ENCODE measurements at regions not wholly inside any gene's neighbourhood (a gene's known extent, or its start where the extent isn't known, plus 50 kb on each side); places are given as distances from the start of the nearest gene placed in this dataset.

DNA sequence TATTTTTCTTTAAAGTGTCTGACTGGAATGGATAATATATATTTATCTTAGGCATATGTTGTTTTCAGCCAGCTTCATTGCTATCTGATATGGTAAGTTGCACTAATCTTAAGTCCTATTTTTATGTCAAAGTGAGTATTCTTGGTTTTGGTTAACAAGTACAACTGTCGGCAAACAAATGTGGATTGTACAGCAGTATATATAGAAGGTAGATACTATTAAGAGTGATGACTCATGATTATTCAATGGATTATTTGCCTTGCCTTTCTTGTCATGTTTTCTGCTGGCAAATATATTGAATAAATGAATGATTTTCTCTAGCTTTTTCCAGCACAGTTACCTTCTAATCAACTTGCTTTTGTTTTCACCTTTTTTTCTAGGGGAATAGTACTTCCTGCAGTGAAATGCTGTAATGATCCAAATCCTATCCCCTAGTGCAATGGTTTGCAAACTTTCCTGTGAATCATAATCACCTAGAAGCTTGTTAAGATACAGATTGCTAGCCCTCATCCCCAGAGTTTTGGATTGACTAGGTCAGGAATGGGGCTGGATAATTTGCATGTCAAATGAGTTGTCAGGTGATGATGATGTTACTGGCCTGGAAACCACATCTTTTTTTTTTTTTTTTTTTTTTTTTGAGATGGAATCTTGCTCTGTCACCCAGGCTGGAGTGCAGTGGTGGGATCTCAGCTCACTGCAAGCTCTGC is 60.8 kb upstream of the ARRDC3 start:
- TF ChIP-seq, protein P1, sequence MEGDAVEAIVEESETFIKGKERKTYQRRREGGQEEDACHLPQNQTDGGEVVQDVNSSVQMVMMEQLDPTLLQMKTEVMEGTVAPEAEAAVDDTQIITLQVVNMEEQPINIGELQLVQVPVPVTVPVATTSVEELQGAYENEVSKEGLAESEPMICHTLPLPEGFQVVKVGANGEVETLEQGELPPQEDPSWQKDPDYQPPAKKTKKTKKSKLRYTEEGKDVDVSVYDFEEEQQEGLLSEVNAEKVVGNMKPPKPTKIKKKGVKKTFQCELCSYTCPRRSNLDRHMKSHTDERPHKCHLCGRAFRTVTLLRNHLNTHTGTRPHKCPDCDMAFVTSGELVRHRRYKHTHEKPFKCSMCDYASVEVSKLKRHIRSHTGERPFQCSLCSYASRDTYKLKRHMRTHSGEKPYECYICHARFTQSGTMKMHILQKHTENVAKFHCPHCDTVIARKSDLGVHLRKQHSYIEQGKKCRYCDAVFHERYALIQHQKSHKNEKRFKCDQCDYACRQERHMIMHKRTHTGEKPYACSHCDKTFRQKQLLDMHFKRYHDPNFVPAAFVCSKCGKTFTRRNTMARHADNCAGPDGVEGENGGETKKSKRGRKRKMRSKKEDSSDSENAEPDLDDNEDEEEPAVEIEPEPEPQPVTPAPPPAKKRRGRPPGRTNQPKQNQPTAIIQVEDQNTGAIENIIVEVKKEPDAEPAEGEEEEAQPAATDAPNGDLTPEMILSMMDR (IDR thresholded peaks at IDR 0.05; ENCODE audit: low read depth, low read length), result no peak
- no peak for TF ChIP-seq EZH2phosphoT487 (IDR thresholded peaks at IDR 0.05; ENCODE audit: low read depth)

Data from OCI-LY3 (cell line).